ENCODE measurements at regions not wholly inside any gene's neighbourhood (a gene's known extent, or its start where the extent isn't known, plus 50 kb on each side); places are given as distances from the start of the nearest gene placed in this dataset.
A peak's percentile ranks its signal among the peaks of the same experiment; 100 is the strongest.

GRCh38 chr13:87080100-87080779, 590.9 kb upstream of the SLITRK5 start:
- H3K9me3 ChIP-seq (ENCODE audit: severe bottlenecking) = no peaks in the 10 kb centered on the region
- no peak for DNase-seq (ENCODE audit: low spot score)
- no peak for ATAC-seq (ENCODE audit: low read depth)
- no peaks in the 10 kb centered on the region for H3K27me3 ChIP-seq (ENCODE audit: insufficient read depth, poor library complexity, severe bottlenecking)
- H3K27ac ChIP-seq (ENCODE audit: poor library complexity, severe bottlenecking) = no peak overlapping the region
- H3K36me3 ChIP-seq (ENCODE audit: low read depth) = no peaks in the 10 kb centered on the region
- H3K4me3 ChIP-seq (ENCODE audit: severe bottlenecking) = no peak overlapping the region
- no peaks in the 10 kb centered on the region for H3K4me1 ChIP-seq (ENCODE audit: insufficient read depth, poor library complexity, severe bottlenecking)
- TF ChIP-seq CTCF (IDR thresholded peaks at IDR 0.05; ENCODE audit: poor library complexity, severe bottlenecking) = no peak

GRCh38 chr13:87084192-87084591, 587.0 kb upstream of the SLITRK5 start:
- ATAC-seq (ENCODE audit: low read depth) (no peak), DNase-seq (ENCODE audit: low spot score) (no peak)
- no peaks in the 10 kb centered on the region for H3K36me3 ChIP-seq (ENCODE audit: low read depth)
- H3K9me3 ChIP-seq (ENCODE audit: severe bottlenecking) = no peaks in the 10 kb centered on the region
- H3K27me3 ChIP-seq (ENCODE audit: insufficient read depth, poor library complexity, severe bottlenecking) = no peaks in the 10 kb centered on the region
- no peak overlapping the region for H3K27ac ChIP-seq (ENCODE audit: poor library complexity, severe bottlenecking)
- H3K4me3 ChIP-seq (ENCODE audit: severe bottlenecking) = no peak overlapping the region
- H3K4me1 ChIP-seq (ENCODE audit: insufficient read depth, poor library complexity, severe bottlenecking) = peaks cover 3% of the 10 kb centered on the region
- TF ChIP-seq CTCF (IDR thresholded peaks at IDR 0.05; ENCODE audit: poor library complexity, severe bottlenecking) = no peak

- ATAC-seq (ENCODE audit: low read depth) (no peak), DNase-seq (ENCODE audit: low spot score) (no peak)
- H3K9me3 ChIP-seq (ENCODE audit: severe bottlenecking) = no peaks in the 10 kb centered on the region
- no peaks in the 10 kb centered on the region for H3K27me3 ChIP-seq (ENCODE audit: insufficient read depth, poor library complexity, severe bottlenecking)
- no peaks in the 10 kb centered on the region for H3K36me3 ChIP-seq (ENCODE audit: low read depth)
- no peak for TF ChIP-seq CTCF (IDR thresholded peaks at IDR 0.05; ENCODE audit: poor library complexity, severe bottlenecking)
- H3K4me3 ChIP-seq (ENCODE audit: severe bottlenecking) = no peak overlapping the region
- H3K27ac ChIP-seq (ENCODE audit: poor library complexity, severe bottlenecking) = no peak overlapping the region
- peaks cover 8% of the 10 kb centered on the region for H3K4me1 ChIP-seq (ENCODE audit: insufficient read depth, poor library complexity, severe bottlenecking)
Measured at GRCh38 chr13:87087741-87088140, 583.4 kb upstream of the SLITRK5 start.

GRCh38 chr13:87089391-87089790, 581.8 kb upstream of the SLITRK5 start:
- no peaks in the 10 kb centered on the region for H3K36me3 ChIP-seq (ENCODE audit: low read depth)
- peaks cover 8% of the 10 kb centered on the region for H3K4me1 ChIP-seq (ENCODE audit: insufficient read depth, poor library complexity, severe bottlenecking)
- peak; percentile 76 for ATAC-seq (ENCODE audit: low read depth)
- DNase-seq (ENCODE audit: low spot score) = no peak
- no peaks in the 10 kb centered on the region for H3K27me3 ChIP-seq (ENCODE audit: insufficient read depth, poor library complexity, severe bottlenecking)
- H3K9me3 ChIP-seq (ENCODE audit: severe bottlenecking) = no peaks in the 10 kb centered on the region
- no peak overlapping the region for H3K4me3 ChIP-seq (ENCODE audit: severe bottlenecking)
- no peak for TF ChIP-seq CTCF (IDR thresholded peaks at IDR 0.05; ENCODE audit: poor library complexity, severe bottlenecking)
- H3K27ac ChIP-seq (ENCODE audit: poor library complexity, severe bottlenecking) = no peak overlapping the region

- ATAC-seq (ENCODE audit: low read depth) (no peak), DNase-seq (ENCODE audit: low spot score) (no peak)
- Histone ChIP-seq H3K27ac (ENCODE audit: poor library complexity, severe bottlenecking) (no peak overlapping the region), H3K36me3 (ENCODE audit: low read depth) (no peaks in the 10 kb centered on the region), H3K9me3 (ENCODE audit: severe bottlenecking) (no peaks in the 10 kb centered on the region), H3K27me3 (ENCODE audit: insufficient read depth, poor library complexity, severe bottlenecking) (no peaks in the 10 kb centered on the region), H3K4me3 (ENCODE audit: severe bottlenecking) (no peak overlapping the region), H3K4me1 (ENCODE audit: insufficient read depth, poor library complexity, severe bottlenecking) (peaks cover 8% of the 10 kb centered on the region)
- TF ChIP-seq CTCF (IDR thresholded peaks at IDR 0.05; ENCODE audit: poor library complexity, severe bottlenecking) = no peak
Measured at GRCh38 chr13:87093399-87093798, 577.8 kb upstream of the SLITRK5 start.
